Neural cell (in vitro differentiated cells): ENCODE measurements at regions not wholly inside any gene's neighbourhood (a gene's known extent, or its start where the extent isn't known, plus 50 kb on each side); places are given as distances from the start of the nearest gene placed in this dataset.

ENCODE experiments used
- EP300 ChIP-seq: fragments of 450-650 bp; conservative IDR thresholded peaks from 2 replicates; pipeline ENCODE4 v1.6.1; 2014; ENCODE audit warnings: antibody characterized with exemption, mild to moderate bottlenecking, moderate library complexity; ENCODE audit not compliant: poor library complexity, severe bottlenecking
- MXI1 ChIP-seq: fragments of 450-650 bp; conservative IDR thresholded peaks from 2 replicates; pipeline ENCODE4 v1.6.1; 2014; ENCODE audit warnings: antibody characterized with exemption, mild to moderate bottlenecking; ENCODE audit not compliant: poor library complexity, severe bottlenecking
- POLR2AphosphoS5 ChIP-seq: IDR thresholded peaks from 2 replicates; pipeline ENCODE4 v1.6.1; 2012
- RAD21 ChIP-seq: fragments of 450-650 bp; conservative IDR thresholded peaks from 2 replicates; pipeline ENCODE4 v1.6.1; 2014; ENCODE audit warnings: antibody characterized with exemption, mild to moderate bottlenecking, moderate library complexity
- REST ChIP-seq: IDR thresholded peaks from 2 replicates; pipeline ENCODE4 v1.6.1; 2012; ENCODE audit warnings: borderline replicate concordance
- SMC3 ChIP-seq: fragments of 450-650 bp; conservative IDR thresholded peaks from 2 replicates; pipeline ENCODE4 v1.6.1; 2014; ENCODE audit warnings: antibody characterized with exemption, mild to moderate bottlenecking, moderate library complexity; ENCODE audit not compliant: poor library complexity
- TAF1 ChIP-seq: IDR thresholded peaks from 2 replicates; pipeline ENCODE4 v1.6.1; 2012; ENCODE audit warnings: low read depth
- TF ChIP-seq, protein P1 (sequence below): fragments of 450-650 bp; IDR thresholded peaks from 2 replicates; pipeline ENCODE4 v1.5.1; 2014; ENCODE audit warnings: antibody characterized with exemption, mild to moderate bottlenecking, moderate library complexity; ENCODE audit not compliant: poor library complexity, severe bottlenecking

DNA sequence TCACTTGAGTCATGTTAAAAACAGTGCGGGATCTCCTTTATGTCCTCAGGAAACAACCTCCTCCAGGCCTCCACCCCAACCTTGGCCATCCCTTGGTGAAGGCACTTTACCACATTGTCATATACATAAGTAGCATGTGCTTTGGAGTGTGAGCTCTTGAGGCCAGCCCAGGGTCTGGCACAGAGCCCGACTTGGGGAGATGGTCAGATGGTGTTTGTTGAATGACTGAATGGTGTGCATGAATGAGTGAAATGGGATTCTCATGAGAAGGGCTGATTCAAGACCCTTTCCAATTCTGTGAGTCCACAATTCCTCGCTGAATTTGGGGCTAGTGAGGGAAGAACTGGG, 52.9 kb upstream of the DLK1 start:
- TF ChIP-seq, protein P1, sequence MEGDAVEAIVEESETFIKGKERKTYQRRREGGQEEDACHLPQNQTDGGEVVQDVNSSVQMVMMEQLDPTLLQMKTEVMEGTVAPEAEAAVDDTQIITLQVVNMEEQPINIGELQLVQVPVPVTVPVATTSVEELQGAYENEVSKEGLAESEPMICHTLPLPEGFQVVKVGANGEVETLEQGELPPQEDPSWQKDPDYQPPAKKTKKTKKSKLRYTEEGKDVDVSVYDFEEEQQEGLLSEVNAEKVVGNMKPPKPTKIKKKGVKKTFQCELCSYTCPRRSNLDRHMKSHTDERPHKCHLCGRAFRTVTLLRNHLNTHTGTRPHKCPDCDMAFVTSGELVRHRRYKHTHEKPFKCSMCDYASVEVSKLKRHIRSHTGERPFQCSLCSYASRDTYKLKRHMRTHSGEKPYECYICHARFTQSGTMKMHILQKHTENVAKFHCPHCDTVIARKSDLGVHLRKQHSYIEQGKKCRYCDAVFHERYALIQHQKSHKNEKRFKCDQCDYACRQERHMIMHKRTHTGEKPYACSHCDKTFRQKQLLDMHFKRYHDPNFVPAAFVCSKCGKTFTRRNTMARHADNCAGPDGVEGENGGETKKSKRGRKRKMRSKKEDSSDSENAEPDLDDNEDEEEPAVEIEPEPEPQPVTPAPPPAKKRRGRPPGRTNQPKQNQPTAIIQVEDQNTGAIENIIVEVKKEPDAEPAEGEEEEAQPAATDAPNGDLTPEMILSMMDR, result no peak
- TF ChIP-seq RAD21, result no peak
- TF ChIP-seq MXI1, result no peak
- TF ChIP-seq EP300, result no peak
- TF ChIP-seq SMC3, result no peak
- no peak for TF ChIP-seq POLR2AphosphoS5
- no peak for TF ChIP-seq TAF1
- no peak for TF ChIP-seq REST
